ENCODE measurements at regions not wholly inside any gene's neighbourhood (a gene's known extent, or its start where the extent isn't known, plus 50 kb on each side); places are given as distances from the start of the nearest gene placed in this dataset.

DNA sequence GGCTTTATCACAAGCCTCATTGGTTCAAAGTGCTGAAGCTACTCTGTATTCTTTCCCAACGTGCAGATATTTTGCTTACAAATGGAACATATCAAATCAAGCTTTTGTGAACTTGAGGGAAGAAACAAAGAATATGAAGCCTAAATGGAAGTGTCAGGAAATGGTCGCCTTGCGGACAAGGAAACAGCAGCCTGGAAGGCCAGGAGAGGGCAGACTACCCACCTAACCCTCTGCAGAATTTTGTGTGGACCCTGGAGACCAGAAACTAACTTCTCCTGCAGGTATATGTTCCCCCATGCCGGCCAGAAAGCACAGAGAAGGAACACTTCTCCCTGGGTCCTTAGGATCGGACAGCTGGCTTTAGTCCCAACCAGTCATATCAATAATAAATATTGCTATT, 1425.8 kb downstream of the PCDH7 start:
- ChIA-PET CTCF (no interaction called here), POLR2A (no interaction called here)
- DNase-seq (ENCODE audit: extremely low spot score) = no peak

GRCh38 chr4:32147446-32148085, 1427.4 kb downstream of the PCDH7 start:
- DNase-seq (ENCODE audit: extremely low spot score) = no peak
- ChIA-PET POLR2A (no interaction called here), CTCF (interaction anchor here (1.3 to 1.5 kb wide), 4 partner anchors 9 to 71 kb away, joined by 3 to 4 read pairs (median 3); no protein-coding TSS in a partner anchor)
- TF ChIP-seq CTCF (IDR thresholded peaks at IDR 0.05; ENCODE audit: control extremely low read depth, extremely low read depth, low read depth, missing control alignments) = no peak

More for the DNA sequence above, 1425.8 kb downstream of the PCDH7 start:
- TF ChIP-seq CTCF (IDR thresholded peaks at IDR 0.05; ENCODE audit: control extremely low read depth, extremely low read depth, low read depth, missing control alignments) = no peak

DNA sequence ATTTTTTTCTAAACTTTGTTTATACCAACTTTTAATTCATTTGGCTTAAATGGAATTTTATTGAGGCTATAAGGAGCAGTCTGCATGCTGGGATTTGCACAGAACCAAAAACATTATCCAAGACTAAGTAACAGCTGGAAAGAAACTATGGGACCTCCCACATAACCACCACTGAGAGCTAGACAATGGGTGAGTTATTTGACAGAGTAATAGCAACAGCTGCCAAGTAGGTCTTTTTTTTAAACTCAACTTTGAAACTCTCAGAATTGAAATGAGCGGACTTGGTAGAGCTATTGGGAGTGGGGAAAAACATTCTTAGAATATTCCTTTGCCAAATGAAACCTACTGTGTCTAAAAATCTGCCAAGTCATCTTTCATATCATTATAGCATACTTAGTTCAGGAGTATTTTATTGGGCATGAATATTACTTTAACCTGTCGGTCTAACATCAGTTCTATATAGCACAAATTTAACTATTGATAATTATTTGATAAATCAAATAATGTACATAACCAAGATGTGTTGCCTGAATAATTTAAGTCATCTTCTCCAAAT, 1428.0 kb downstream of the PCDH7 start:
- no peak for DNase-seq (ENCODE audit: extremely low spot score)
- ChIA-PET CTCF (interaction anchor here (1.3 to 1.5 kb wide), 3 partner anchors 10 to 19 kb away, joined by 3 to 4 read pairs (median 3); no protein-coding TSS in a partner anchor), POLR2A (no interaction called here)
- no peak for TF ChIP-seq CTCF (IDR thresholded peaks at IDR 0.05; ENCODE audit: control extremely low read depth, extremely low read depth, low read depth, missing control alignments)

- DNase-seq (ENCODE audit: extremely low spot score) = no peak
- CTCF ChIA-PET = no interaction called here
- TF ChIP-seq CTCF (IDR thresholded peaks at IDR 0.05; ENCODE audit: control extremely low read depth, extremely low read depth, low read depth, missing control alignments) = no peak
- POLR2A ChIA-PET = no interaction called here
Measured at GRCh38 chr4:32158961-32159360, 1438.8 kb downstream of the PCDH7 start.

- no peak for TF ChIP-seq CTCF (IDR thresholded peaks at IDR 0.05; ENCODE audit: control extremely low read depth, extremely low read depth, low read depth, missing control alignments)
- POLR2A ChIA-PET = no interaction called here
- DNase-seq (ENCODE audit: extremely low spot score) = no peak
- CTCF ChIA-PET = no interaction called here
Measured at GRCh38 chr4:32161392-32161791, 1441.2 kb downstream of the PCDH7 start.

- POLR2A ChIA-PET = no interaction called here
- DNase-seq (ENCODE audit: extremely low spot score) = no peak
- CTCF ChIA-PET = no interaction called here
- TF ChIP-seq CTCF (IDR thresholded peaks at IDR 0.05; ENCODE audit: control extremely low read depth, extremely low read depth, low read depth, missing control alignments) = no peak
Measured at GRCh38 chr4:32163125-32163524, 1443.0 kb downstream of the PCDH7 start.
